GM23248 (cell line): ENCODE measurements at regions not wholly inside any gene's neighbourhood (a gene's known extent, or its start where the extent isn't known, plus 50 kb on each side); places are given as distances from the start of the nearest gene placed in this dataset.

ENCODE experiments used
- DNase-seq: peaks from one replicate; pipeline ENCODE4 v3.0.0-alpha.2; 2015
- H2AFZ ChIP-seq: fragments of 200-600 bp; sonication (generic); 2 replicates; pipeline ENCODE4 v1.6.1; 2016; ENCODE audit warnings: antibody characterized with exemption
- H3F3A ChIP-seq: fragments of 200-600 bp; sonication (generic); 2 replicates; pipeline ENCODE4 v1.6.1; 2016; ENCODE audit warnings: mild to moderate bottlenecking, antibody characterized with exemption, mixed run types; ENCODE audit not compliant: insufficient read depth
- H3K27ac ChIP-seq: fragments of 200-600 bp; sonication (generic); 2 replicates; pipeline ENCODE4 v1.5.1; 2016; ENCODE audit warnings: mild to moderate bottlenecking
- H3K27me3 ChIP-seq: fragments of 200-600 bp; sonication (generic); replicated peaks from 2 replicates; pipeline ENCODE4 v1.6.1; 2016; ENCODE audit warnings: mild to moderate bottlenecking; ENCODE audit not compliant: insufficient read depth
- H3K36me3 ChIP-seq: fragments of 200-600 bp; sonication (generic); 2 replicates; pipeline ENCODE4 v1.6.1; 2016; ENCODE audit warnings: low read depth, mild to moderate bottlenecking
- H3K4me1 ChIP-seq: fragments of 200-600 bp; sonication (generic); 2 replicates; pipeline ENCODE4 v1.6.1; 2016; ENCODE audit warnings: mild to moderate bottlenecking; ENCODE audit not compliant: insufficient read depth
- H3K4me2 ChIP-seq: fragments of 200-600 bp; sonication (generic); one replicate; pipeline ENCODE4 v1.6.1; 2016; ENCODE audit warnings: mild to moderate bottlenecking; ENCODE audit not compliant: unreplicated experiment
- H3K4me3 ChIP-seq: fragments of 200-600 bp; sonication (generic); 2 replicates; pipeline ENCODE4 v1.5.1; 2016; ENCODE audit warnings: mild to moderate bottlenecking
- H3K79me2 ChIP-seq: fragments of 200-600 bp; sonication (generic); 2 replicates; pipeline ENCODE4 v1.6.1; 2016; ENCODE audit warnings: mild to moderate bottlenecking; ENCODE audit not compliant: insufficient read depth
- H3K9ac ChIP-seq: fragments of 200-600 bp; sonication (generic); 2 replicates; pipeline ENCODE4 v1.6.1; 2016; ENCODE audit warnings: mild to moderate bottlenecking
- H3K9me2 ChIP-seq: fragments of 200-600 bp; sonication (generic); 2 replicates; pipeline ENCODE4 v1.6.1; 2016; ENCODE audit warnings: mixed run types, mild to moderate bottlenecking, moderate library complexity; ENCODE audit not compliant: insufficient read depth
- H3K9me3 ChIP-seq: fragments of 200-600 bp; sonication (generic); one replicate; pipeline ENCODE4 v1.6.1; 2017; ENCODE audit warnings: low read depth
- H4K20me1 ChIP-seq: fragments of 200-600 bp; sonication (generic); 2 replicates; pipeline ENCODE4 v1.6.0; 2016; ENCODE audit not compliant: insufficient read depth
- EZH2 ChIP-seq: fragments of 200-600 bp; sonication (generic); IDR thresholded peaks from 2 replicates; pipeline ENCODE4 v1.6.1; 2018; ENCODE audit warnings: antibody characterized with exemption, mild to moderate bottlenecking; ENCODE audit not compliant: insufficient read depth, poor library complexity, severe bottlenecking
- EZH2phosphoT487 ChIP-seq: fragments of 200-600 bp; sonication (generic); IDR thresholded peaks from 2 replicates; pipeline ENCODE4 v1.6.1; 2018; ENCODE audit warnings: antibody characterized with exemption, moderate library complexity, mild to moderate bottlenecking, low read depth; ENCODE audit not compliant: insufficient read depth
- WGBS, 2 experiments: methylation state at CpG; one replicate each; pipeline ENCODE4 v1.1.6; 2015 to 2017; ENCODE audit warnings: low lambda C conversion rate in 2 of 2, low coverage in 1 of 2; ENCODE audit errors: missing lambda C conversion rate in 2 of 2; 5-methylcytosine and 5-hydroxymethylcytosine counted together
- in situ Hi-C: fragments of 300-500 bp; cut with MboI; formaldehyde crosslinking; loops from 2 replicates; pipeline ENCODE4 v1.15.0; 2020

DNA sequence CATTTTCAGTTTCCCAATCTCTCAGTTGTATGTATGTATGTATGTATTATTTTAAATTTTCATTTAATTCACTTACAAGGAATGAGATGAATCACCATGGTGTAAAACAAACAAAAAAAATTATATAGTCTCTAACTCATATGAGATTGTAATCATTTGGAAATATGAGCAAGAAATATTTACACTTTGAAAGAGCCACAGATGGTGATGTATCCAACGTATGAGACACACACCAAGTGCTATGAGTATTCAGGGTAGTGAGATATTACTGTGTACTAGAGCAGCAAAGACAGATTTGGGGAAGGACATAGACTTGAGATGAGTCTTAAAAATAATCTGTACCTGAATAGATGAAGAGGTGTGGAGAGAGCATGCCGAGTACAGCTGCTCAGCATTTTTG is 1154.4 kb downstream of the RAPGEF2 start:
- Histone ChIP-seq H3K9ac (no peak overlapping the region), H3K4me2 (no peak overlapping the region), H3K4me3 (no peak overlapping the region), H4K20me1 (no peaks in the 10 kb centered on the region), H3K9me3 (no peaks in the 10 kb centered on the region), H3K27me3 (no peaks in the 10 kb centered on the region), H2AFZ (no peak overlapping the region), H3K9me2 (no peaks in the 10 kb centered on the region), H3F3A (no peaks in the 10 kb centered on the region), H3K36me3 (no peaks in the 10 kb centered on the region), H3K4me1 (no peaks in the 10 kb centered on the region), H3K79me2 (no peaks in the 10 kb centered on the region), H3K27ac (no peak overlapping the region)
- WGBS, 2 experiments, result 7 to 8% methylated on average over 2 of the region's 2 CpGs
- no peak for TF ChIP-seq EZH2
- no peak for TF ChIP-seq EZH2phosphoT487
- in situ Hi-C loops, result no loop called here
- DNase-seq, result no peak

DNA sequence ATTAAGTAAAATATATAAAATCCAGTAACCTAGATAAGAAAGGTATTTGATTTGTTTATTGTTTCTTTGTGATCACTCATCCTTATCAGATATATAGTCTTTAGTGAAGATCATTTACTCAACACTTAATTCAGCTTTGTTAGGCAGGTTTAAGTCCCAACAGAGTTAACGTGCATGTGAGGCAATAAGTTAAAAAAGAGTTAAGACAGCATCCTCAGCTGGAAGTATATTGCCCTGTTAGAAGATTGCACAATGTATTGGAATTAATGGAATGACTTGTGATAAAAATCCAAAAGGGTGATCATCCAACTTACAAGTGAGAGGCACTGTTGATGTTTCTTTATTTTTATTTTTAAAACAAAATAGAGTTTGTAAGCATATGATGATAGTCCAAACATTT is 1162.1 kb downstream of the RAPGEF2 start:
- WGBS, 2 experiments, result 3 to 4% methylated on average over 1 of the region's 1 CpG
- H3K36me3 ChIP-seq, result no peaks in the 10 kb centered on the region
- no peaks in the 10 kb centered on the region for H4K20me1 ChIP-seq
- H3K4me3 ChIP-seq, result no peak overlapping the region
- no peaks in the 10 kb centered on the region for H3K27me3 ChIP-seq
- no peaks in the 10 kb centered on the region for H3K9me2 ChIP-seq
- no peaks in the 10 kb centered on the region for H3K9me3 ChIP-seq
- no peak overlapping the region for H3K4me2 ChIP-seq
- in situ Hi-C loops, result no loop called here
- no peak overlapping the region for H3K9ac ChIP-seq
- no peaks in the 10 kb centered on the region for H3F3A ChIP-seq
- no peak overlapping the region for H3K27ac ChIP-seq
- no peaks in the 10 kb centered on the region for H3K79me2 ChIP-seq
- H3K4me1 ChIP-seq, result no peaks in the 10 kb centered on the region
- no peak overlapping the region for H2AFZ ChIP-seq
- TF ChIP-seq EZH2 (no peak), EZH2phosphoT487 (no peak)
- DNase-seq, result no peak

DNA sequence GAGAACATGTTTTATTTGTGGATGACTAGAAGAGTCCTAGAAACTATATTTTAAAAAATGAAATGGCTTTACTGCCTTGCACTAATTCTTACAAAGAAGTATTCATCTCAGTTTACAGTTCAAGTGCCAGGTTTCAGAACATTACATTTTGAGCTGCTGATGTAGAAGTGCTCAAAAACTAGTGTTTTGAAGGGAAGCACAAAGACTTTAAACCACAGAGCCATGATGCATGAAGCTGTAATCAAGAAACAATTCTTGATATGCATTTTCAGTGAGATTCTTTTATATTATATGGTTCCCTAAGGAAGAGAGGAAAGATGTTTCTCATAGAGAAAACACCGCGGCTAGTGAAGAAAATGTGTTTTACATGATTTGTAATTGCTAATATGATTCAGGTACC is 1163.0 kb downstream of the RAPGEF2 start:
- no peaks in the 10 kb centered on the region for H3K79me2 ChIP-seq
- no peaks in the 10 kb centered on the region for H3K9me3 ChIP-seq
- no peak overlapping the region for H3K4me3 ChIP-seq
- no peaks in the 10 kb centered on the region for H3K4me1 ChIP-seq
- no peaks in the 10 kb centered on the region for H3K27me3 ChIP-seq
- in situ Hi-C loops, result no loop called here
- H3K27ac ChIP-seq, result no peak overlapping the region
- no peaks in the 10 kb centered on the region for H3K9me2 ChIP-seq
- no peak overlapping the region for H3K4me2 ChIP-seq
- H4K20me1 ChIP-seq, result no peaks in the 10 kb centered on the region
- no peak overlapping the region for H2AFZ ChIP-seq
- no peak overlapping the region for H3K9ac ChIP-seq
- DNase-seq, result no peak
- H3K36me3 ChIP-seq, result no peaks in the 10 kb centered on the region
- TF ChIP-seq EZH2, result no peak
- TF ChIP-seq EZH2phosphoT487, result no peak
- no peaks in the 10 kb centered on the region for H3F3A ChIP-seq
- 28 to 38% methylated on average over 2 of the region's 2 CpGs for WGBS, 2 experiments

DNA sequence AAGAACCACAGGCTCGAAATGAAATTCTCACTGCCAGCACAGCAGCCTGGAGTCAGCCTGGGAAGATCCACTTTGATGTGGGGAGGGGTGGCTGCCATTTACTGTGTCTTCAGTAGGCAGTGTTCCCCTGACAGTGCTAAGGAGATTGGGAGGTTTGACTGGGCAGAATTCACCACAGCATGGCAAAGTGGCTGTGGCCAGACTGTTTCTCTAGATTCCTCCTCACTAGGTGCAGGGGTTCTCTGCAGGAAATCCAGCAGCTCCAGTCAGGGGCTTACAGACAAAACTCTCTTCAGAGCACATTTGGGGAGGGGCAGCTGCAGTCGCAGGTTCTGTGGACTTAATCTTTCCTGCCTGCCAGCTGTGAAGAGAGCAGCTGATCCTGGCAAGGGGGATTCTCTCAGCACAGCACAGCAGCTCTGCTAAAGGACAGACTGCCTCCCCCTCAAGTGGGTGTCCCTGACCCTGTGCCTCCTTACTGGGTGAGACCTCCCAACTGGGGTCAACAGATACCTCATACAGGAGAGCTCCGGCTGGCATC is 1174.0 kb downstream of the RAPGEF2 start:
- TF ChIP-seq EZH2phosphoT487, result no peak
- Histone ChIP-seq H3K9me3 (no peaks in the 10 kb centered on the region), H4K20me1 (no peaks in the 10 kb centered on the region; the same call in 1 of the 2 replicates), H3K9me2 (no peaks in the 10 kb centered on the region), H3K79me2 (no peaks in the 10 kb centered on the region), H3K4me2 (no peak overlapping the region), H3K4me1 (no peaks in the 10 kb centered on the region), H3K4me3 (no peak overlapping the region), H3F3A (no peaks in the 10 kb centered on the region), H3K27me3 (no peaks in the 10 kb centered on the region), H2AFZ (no peak overlapping the region), H3K9ac (no peak overlapping the region), H3K27ac (no peak overlapping the region), H3K36me3 (no peaks in the 10 kb centered on the region)
- in situ Hi-C loops, result no loop called here
- WGBS, 2 experiments, result 2 to 5% methylated on average over 3 of the region's 3 CpGs
- DNase-seq, result no peak

DNA sequence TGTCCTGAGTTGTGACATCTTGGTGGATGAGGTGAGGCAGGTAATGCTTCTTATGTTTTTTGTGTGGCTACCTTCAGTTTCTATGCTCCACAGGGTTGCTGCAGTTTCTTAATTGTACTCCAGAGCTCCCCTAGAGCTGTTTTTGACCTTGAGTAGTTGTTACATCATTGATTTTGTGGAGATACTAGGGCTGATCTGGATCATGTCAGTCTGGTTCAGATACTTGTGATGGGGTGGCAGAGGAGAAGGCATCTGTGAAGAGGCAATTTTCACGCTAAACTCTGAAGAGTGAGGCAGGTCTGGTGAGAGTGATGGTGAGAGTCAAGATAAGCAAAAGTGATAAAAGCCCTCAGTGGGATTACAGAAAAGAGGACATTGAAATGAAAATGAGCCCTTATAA is 1180.2 kb downstream of the RAPGEF2 start:
- TF ChIP-seq EZH2phosphoT487 (no peak), EZH2 (no peak)
- Histone ChIP-seq H3K9ac (no peak overlapping the region), H3K36me3 (no peaks in the 10 kb centered on the region), H3K9me3 (no peaks in the 10 kb centered on the region), H3K4me2 (no peak overlapping the region), H4K20me1 (no peaks in the 10 kb centered on the region; the same call in 1 of the 2 replicates), H3K9me2 (no peaks in the 10 kb centered on the region), H2AFZ (no peak overlapping the region), H3K27ac (no peak overlapping the region), H3K4me3 (no peak overlapping the region), H3K27me3 (no peaks in the 10 kb centered on the region), H3K79me2 (no peaks in the 10 kb centered on the region), H3F3A (no peaks in the 10 kb centered on the region), H3K4me1 (no peaks in the 10 kb centered on the region)
- no peak for DNase-seq
- 28 to 47% methylated on average over 1 of the region's 1 CpG for WGBS, 2 experiments
- in situ Hi-C loops, result no loop called here
